GM12865 (cell line): ENCODE measurements at regions not wholly inside any gene's neighbourhood (a gene's known extent, or its start where the extent isn't known, plus 50 kb on each side); places are given as distances from the start of the nearest gene placed in this dataset.

Experiments used
- DNase-seq: peaks from one replicate; pipeline ENCODE4 v3.0.0; 2010; ENCODE audit warnings: low read depth
- H3K4me3 ChIP-seq: 2 replicates; pipeline ENCODE4 v1.5.1; 2011; ENCODE audit warnings: mild to moderate bottlenecking, low read depth, low read length, control low read depth
- TF ChIP-seq, protein P1 (sequence below): IDR thresholded peaks from 2 replicates; pipeline ENCODE4 v1.5.1; 2011; ENCODE audit warnings: low read length, control low read depth, low read depth, inconsistent platforms; ENCODE audit not compliant: insufficient read depth; ENCODE audit errors: missing control alignments

DNA sequence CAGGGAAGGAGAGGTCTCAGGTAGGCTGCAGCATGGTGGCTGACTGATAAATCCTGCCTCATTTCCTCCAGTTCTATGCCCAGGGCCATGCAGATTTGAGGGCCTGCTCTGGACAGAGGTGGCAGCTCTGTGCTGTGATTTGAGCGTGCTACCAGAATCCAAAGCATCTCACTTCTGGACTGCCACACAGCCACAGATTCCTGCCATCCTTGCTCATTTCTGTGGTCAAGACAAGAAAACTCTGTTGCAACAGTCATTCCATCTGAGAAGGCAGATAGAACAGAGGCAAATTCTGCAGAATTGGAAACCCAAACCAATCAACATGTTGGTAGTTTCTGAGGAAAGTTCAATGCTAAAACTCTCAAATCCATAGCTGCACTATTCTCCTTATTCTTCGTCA, 102.8 kb upstream of the GALNT2 start:
- DNase-seq, result no peak
- TF ChIP-seq, protein P1, sequence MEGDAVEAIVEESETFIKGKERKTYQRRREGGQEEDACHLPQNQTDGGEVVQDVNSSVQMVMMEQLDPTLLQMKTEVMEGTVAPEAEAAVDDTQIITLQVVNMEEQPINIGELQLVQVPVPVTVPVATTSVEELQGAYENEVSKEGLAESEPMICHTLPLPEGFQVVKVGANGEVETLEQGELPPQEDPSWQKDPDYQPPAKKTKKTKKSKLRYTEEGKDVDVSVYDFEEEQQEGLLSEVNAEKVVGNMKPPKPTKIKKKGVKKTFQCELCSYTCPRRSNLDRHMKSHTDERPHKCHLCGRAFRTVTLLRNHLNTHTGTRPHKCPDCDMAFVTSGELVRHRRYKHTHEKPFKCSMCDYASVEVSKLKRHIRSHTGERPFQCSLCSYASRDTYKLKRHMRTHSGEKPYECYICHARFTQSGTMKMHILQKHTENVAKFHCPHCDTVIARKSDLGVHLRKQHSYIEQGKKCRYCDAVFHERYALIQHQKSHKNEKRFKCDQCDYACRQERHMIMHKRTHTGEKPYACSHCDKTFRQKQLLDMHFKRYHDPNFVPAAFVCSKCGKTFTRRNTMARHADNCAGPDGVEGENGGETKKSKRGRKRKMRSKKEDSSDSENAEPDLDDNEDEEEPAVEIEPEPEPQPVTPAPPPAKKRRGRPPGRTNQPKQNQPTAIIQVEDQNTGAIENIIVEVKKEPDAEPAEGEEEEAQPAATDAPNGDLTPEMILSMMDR, result no peak
- H3K4me3 ChIP-seq, result no peak overlapping the region

DNA sequence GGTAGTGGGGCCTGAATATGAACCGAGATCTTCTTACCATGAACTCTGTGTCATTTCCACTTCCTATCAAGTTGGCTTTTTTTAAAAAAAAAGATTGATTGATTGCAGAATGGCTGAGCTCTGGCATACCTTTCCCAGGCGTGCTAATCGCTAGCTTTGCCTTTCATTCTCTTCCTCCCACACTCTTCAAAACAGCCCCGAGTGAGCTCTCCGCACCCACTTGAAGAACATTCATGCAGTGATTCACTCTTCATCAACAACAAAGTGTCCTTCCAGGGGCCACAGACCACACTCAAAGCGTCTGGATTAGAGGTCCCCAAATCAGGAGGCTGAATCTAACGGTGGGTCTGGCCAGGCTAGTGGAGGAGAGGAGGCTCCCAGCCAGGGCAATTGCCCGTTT, 96.3 kb upstream of the GALNT2 start:
- TF ChIP-seq, protein P1, result no peak
- no peak overlapping the region for H3K4me3 ChIP-seq
- no peak for DNase-seq

DNA sequence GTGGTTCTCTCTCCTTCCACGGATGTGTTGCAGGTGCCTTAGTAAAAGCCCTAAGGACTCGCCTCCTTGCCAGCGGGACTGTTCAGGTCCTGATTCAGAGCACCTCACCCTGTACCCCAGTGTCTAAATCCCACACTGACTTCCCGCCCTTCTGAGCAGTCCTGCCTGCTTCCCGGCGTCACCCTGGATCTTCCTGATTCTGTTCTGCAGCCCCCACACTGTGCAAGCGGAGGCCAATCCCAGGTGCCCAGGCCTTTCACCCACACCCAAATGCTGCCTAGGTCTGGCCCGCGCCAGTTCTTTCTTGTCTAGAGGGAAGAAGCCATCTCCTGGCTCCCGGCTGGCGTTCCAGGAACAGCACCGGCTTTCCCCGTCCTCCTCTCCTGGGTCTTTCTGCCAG, 95.9 kb upstream of the GALNT2 start:
- DNase-seq, result no peak
- TF ChIP-seq, protein P1, result no peak
- H3K4me3 ChIP-seq, result no peak overlapping the region

DNA sequence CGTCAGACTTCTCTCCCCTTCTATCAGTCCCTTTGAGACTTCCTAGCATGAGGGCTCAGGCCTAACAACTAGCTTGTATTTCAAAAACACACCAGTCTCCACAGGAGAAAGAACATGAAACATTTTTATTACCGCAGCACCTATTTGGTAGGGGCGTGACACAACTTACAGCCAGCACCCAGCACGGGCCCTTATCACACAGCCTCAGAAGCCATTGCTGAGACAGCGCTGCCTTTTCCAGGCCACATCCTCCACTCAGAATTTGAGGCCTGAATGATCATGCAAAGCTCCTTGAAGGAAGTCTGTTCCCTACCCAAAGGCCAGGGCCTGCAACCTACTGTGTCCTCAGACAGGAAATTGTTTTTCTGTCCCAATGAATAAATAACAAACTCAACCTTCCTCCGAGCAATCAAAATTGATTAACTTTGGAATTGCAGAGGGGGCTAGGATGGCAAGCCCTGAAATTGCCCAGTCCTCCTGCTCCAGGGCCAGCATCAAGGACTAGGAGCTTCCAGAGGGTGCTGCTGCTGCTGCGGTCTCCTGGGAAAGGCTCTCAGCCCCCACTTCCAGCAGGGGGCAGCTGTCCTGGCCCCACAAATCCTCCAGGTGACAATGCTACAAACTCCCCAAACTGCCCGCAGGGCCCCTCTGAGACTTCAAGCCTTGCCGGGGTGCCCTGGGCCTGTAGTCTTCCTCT, 94.3 kb upstream of the GALNT2 start:
- DNase-seq, result peak; percentile 37
- TF ChIP-seq, protein P1, result peak; percentile 31

DNA sequence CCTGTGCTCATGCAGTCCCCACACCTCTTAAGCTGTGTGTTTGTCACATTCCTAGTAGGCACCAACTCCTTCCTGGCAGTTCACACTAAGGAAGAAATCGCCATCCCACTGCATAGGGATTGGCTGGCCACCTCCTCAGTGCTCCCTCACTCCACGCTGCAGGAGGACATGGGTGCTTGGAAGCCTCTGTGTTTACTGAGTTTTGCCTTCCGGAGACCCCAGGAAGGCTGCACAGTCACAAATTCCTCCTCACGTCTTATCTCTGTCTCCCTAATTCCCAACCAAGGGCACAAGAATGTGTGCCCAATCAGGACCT, 93.8 kb upstream of the GALNT2 start:
- TF ChIP-seq, protein P1, result no peak

More for the DNA sequence above, 94.3 kb upstream of the GALNT2 start:
- no peak overlapping the region for H3K4me3 ChIP-seq

DNA sequence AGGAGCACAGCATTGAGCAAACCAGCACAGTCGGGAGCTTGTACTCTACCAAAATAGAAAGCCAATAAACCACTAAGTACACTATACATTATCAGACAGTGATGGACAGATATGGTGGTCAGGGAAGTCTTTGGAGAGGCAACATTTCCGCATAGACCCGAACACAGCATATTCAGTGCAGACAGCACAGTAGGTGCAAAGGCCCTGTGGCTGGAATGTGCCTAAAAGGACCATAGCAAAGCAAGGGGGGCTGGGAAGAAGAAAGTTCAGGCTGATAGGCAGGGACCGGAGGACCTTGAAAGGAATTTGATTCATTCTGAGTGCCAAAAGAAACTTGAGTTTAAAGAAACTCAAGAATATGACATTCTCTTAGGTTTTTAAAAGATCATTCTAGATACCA, 92.0 kb upstream of the GALNT2 start:
- TF ChIP-seq, protein P1, result no peak
- no peak for DNase-seq
- no peak overlapping the region for H3K4me3 ChIP-seq

More for the DNA sequence above, 93.8 kb upstream of the GALNT2 start:
- no peak for DNase-seq
- H3K4me3 ChIP-seq, result no peak overlapping the region

DNA sequence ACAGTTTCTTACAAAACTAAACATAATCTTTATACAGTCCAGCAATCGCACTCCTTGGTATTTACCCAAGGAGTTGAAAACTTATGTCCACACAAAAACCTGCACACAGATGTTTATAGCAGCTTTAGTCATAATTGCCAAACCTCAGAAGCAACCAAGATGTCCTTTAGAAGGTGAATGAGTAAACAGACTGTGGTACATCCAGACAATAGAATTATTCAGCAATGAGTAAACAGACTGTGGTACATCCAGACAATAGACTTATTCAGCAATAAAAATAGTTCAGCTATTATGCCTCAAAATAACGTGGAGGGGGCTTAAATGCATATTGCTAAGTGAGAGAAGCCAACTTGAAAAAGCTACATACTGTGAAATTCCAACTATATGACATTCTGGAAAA, 87.0 kb upstream of the GALNT2 start:
- H3K4me3 ChIP-seq, result no peak overlapping the region
- DNase-seq, result no peak
- TF ChIP-seq, protein P1, result no peak
